ENCODE measurements at regions not wholly inside any gene's neighbourhood (a gene's known extent, or its start where the extent isn't known, plus 50 kb on each side); places are given as distances from the start of the nearest gene placed in this dataset.

DNA sequence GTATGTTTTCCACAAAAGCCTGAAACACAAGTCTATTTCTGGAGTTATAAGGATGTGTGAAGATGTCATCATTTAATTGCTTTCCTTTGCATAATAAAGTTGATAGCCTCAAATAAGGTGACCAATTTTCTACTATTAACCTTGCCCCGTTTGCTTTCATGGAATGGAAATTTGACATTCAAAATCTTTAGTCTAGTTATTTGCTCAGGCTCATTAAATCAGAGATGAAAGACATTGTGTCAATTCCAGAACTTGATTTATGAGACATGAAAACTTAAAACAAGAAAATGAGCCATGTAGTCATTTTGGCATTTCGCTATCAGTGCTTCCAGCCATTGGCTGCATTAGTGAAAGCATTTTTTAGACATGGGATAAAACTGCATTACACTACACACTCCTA lies 91.5 kb upstream of the ZSWIM2 start:
- TF ChIP-seq, protein P1, sequence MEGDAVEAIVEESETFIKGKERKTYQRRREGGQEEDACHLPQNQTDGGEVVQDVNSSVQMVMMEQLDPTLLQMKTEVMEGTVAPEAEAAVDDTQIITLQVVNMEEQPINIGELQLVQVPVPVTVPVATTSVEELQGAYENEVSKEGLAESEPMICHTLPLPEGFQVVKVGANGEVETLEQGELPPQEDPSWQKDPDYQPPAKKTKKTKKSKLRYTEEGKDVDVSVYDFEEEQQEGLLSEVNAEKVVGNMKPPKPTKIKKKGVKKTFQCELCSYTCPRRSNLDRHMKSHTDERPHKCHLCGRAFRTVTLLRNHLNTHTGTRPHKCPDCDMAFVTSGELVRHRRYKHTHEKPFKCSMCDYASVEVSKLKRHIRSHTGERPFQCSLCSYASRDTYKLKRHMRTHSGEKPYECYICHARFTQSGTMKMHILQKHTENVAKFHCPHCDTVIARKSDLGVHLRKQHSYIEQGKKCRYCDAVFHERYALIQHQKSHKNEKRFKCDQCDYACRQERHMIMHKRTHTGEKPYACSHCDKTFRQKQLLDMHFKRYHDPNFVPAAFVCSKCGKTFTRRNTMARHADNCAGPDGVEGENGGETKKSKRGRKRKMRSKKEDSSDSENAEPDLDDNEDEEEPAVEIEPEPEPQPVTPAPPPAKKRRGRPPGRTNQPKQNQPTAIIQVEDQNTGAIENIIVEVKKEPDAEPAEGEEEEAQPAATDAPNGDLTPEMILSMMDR (IDR thresholded peaks at IDR 0.05), result no peak
- no peak for TF ChIP-seq ZFX (IDR thresholded peaks at IDR 0.05; ENCODE audit: borderline replicate concordance)
